Hematopoietic multipotent progenitor cell (in vitro differentiated cells): ENCODE measurements at regions not wholly inside any gene's neighbourhood (a gene's known extent, or its start where the extent isn't known, plus 50 kb on each side); places are given as distances from the start of the nearest gene placed in this dataset.
A peak's percentile ranks its signal among the peaks of the same experiment; 100 is the strongest.
"Not testable (repeated sequence)": the region's sequence is repeated elsewhere in the genome, so short reads cannot be mapped to it uniquely, and the experiment has no call there.

Experiments
- DNase-seq, 3 donors: peaks; one replicate each; pipeline ENCODE4 v3.0.0-alpha.2; 2011 to 2015; ENCODE audit warnings: low read depth in 2 of 3, low spot score in 2 of 3

DNA sequence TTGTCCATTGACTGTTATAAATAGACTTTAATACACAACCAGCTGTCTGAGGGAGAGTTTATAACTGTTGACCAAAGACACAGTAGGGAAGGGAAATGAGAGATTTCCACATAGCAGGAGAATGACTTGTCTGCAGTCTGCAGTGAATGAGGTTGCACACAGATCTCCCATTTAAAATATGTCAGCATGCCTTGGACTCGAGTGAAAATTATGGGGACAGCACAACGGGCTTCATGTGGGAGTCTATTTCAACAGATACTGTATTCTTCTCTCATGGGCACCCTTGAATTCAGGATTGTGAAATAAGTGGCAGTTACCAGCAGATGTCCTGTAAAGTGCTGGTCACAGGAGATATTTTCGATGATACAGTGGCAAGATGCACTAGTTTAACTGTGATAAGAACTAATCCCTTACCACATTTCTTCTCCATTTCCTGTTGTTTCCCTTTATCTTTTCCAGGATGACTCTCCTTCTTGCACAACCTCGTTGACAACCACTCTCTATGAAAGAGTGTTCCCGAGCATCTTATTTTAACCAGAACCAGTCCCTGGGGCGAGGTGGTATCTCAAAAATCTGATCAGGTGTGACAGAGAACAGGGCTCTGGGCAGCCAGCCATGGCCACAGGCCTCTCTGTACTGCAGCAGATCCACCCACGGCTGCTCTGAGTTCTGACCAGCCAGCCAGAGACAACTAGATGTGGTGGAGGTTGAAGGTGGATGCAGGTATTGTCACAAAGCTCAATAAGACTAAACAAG is 51.5 kb upstream of the MAP3K1 start:
- peak in 2 of 3 donors; percentile 10 to 41 for DNase-seq

GRCh38 chr5:56763182-56763581 is 52.2 kb upstream of the MAP3K1 start:
- DNase-seq = no peak

DNA sequence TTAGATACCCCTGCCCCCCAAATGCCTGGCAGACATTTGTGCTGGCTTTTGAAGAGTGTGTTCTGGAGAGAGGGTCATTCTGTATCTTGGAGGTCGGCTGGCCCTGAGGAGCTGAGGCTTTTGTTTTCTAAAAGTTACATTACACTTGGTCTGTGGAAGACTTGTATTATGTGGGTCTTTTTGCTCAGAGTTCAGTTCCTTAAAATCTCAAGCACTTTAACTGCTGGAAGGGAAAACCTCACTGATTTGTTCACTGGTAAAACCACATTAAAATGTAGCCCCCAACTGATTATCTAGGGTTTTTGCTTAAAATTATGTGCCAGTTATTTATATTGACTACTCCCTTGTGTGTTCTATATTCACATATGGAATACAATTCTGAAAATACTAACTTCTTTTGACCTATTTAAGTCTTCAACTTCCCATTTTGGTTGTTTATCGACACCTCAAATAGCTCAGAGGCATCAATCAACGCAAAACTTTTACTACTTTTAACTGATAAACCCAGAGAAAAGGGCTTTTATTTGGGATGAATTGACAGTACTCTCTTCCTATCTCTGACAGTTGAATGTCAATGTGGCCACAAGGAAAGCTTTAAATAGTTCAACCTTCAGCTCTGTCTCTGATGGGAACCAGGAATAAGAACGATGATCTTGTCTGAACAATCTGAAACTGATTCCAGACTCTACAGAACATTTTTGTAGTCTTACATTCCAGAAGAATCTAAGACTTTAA is 54.0 kb upstream of the MAP3K1 start:
- peak in 1 of 3 donors; percentile 45 for DNase-seq

GRCh38 chr5:56760723-56761122 is 54.6 kb upstream of the MAP3K1 start:
- no peak for DNase-seq

DNA sequence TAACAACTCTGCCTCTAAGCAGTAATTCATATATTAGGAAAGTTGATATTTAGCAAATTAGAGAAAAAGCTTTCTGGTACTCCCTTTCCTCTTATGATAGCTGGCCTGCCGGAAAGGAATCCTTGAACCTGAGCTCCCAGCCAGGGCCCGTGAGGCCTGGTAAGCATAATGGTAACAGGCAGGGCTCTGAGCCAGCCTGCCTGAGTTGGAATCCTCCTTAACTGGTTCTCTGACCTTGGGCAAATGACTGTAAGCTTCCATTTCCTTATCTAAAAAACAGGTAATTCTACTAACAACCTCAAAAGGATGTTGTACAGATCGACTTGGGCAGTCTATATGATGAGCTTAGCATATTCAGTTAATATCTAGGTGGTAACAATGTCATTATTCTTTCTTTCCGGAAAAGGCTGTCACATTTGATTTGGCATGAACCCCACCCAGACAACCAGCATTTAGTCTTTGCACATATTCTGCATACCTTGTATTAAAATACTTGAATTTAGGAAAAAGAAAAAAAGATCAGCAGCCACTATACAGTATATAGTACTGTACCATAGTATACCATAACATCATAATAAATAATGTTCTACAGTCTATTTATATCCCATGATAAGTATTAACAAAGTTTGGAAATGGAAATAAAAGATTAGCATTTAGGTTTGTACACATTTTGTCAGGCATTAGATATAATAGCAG is 55.7 kb upstream of the MAP3K1 start:
- DNase-seq = no peak

DNA sequence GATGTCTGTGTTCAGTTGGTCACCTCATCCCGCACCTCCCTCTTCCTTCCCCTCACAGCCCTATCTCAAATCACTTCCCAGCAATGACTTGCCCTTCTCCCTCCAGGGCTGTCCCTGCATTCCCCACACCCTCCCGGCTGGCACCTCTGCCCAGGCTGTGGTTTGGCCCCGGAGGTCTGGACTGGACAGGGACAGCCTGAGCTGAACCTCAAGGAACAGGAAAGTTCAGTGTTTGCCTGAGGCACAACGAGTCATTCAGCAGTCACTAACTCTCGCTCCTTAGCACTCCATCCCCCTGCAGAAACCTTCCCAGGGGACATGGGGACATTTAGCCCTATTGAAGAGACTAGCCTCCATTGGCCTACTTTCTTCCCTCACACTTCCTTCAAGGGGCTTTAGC is 58.3 kb upstream of the MAP3K1 start:
- no peak for DNase-seq

DNA sequence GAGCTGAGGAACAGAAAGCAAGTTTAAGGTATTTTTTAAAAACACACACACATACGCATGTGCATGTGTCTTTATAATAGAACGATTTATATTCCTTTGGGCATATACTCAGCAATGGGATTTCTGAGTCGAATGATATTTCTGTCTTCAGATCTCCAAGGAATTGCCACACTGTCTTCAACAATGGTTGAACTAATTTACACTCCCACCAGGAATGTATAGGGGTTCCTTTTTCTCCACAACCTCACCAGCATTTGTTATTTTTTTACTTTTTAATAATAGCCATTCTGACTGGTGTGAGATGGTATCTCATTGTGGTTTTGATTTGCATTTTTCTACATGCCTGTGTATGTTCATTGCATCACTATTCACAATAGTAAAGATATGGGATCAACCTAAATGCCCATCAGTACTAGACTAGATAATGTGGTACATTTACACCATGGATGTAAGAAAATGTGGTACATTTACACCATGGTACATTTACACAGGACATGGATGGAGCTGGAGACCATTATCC is 60.3 kb upstream of the MAP3K1 start:
- no peak for DNase-seq

DNA sequence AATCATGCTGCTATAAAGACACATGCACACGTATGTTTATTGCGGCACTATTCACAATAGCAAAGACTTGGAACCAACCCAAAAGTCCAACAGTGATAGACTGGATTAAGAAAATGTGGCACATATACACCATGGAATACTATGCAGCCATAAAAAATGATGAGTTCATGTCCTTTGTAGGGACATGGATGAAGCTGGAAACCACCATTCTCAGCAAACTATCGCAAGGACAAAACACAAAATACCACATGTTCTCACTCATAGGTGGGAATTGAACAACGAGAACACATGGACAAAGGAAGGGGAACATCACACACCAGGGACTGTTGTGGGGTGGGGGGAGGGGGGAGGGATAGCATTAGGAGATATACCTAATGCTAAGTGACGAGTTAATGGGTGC is 61.8 kb upstream of the MAP3K1 start:
- not testable (repeated sequence) for DNase-seq

GRCh38 chr5:56751572-56752313 is 63.6 kb upstream of the MAP3K1 start:
- no peak for DNase-seq

DNA sequence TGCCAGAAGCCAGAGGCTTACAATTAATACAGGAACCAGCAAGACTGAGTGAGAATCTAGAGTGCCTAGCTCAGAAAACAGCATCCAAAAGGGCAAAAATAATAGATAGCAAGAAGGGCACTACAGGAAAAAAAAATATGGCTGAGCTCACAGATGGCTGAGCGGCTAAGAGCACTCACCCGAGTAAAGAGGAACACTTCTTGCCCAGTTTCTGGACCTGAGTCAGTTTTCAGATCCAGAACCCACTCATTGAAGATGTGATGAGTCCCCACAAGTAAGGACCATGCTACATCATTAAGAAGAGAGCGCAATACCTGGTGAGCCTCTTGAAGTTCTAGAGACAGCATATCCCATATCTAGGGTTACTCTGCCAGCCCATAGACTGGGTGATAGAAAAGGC is 65.5 kb upstream of the MAP3K1 start:
- no peak for DNase-seq

- no peak for DNase-seq
Observed at GRCh38 chr5:56746553-56747339, 68.6 kb upstream of the MAP3K1 start.

DNA sequence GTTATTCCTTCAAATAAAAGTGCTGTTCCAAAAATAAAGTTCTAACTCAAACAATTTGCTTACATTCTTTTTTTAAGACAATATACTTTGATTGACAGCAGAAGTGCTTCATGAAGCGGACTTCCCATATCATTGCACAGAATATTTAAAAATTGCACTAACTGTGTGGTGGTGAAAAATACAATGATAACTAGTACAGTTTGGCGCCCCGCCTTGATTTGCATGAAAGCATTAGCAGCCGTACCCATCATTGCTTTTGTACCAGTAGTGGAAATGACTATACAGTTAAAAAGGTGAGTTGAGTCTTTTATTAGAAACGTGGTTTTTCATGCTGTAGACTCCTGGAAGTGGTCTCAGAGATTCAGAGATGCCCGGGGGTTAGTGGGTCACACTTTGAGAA is 69.5 kb upstream of the MAP3K1 start:
- no peak for DNase-seq

- DNase-seq = no peak
Observed at GRCh38 chr5:56740868-56741267, 74.5 kb upstream of the MAP3K1 start.

GRCh38 chr5:56739990-56740389 is 75.4 kb upstream of the MAP3K1 start:
- DNase-seq = peak in 1 of 3 donors; percentile 26

DNA sequence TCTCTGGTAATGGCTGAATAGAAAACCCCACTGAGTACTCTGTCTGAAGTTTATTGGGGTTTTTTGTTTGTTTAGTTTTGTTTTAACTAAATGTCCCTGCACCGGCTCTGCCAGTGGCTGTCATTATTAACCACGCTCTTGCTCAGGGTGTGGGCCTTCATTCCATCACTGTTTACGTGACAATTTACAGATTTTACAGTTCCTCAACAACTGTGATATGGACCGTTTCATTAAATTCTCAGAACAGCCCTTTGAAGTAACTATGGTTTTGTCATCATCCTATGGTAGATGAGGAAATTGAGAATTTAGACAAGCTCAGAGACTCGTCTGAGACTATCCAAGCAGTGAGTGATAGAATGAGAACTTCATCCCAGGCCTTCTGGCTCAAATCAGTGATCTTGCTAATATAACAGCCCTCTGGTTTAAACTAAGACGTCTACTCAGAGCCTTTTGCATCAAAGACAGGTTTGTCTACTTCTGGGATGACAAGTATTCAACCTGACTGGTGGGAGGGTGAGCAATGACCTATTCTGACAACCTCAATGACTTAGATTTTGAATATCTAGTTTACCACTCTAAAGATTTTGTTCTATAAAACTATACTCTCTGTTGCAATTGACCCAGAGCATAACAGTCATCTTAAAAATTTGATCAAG is 77.3 kb upstream of the MAP3K1 start:
- DNase-seq = no peak

DNA sequence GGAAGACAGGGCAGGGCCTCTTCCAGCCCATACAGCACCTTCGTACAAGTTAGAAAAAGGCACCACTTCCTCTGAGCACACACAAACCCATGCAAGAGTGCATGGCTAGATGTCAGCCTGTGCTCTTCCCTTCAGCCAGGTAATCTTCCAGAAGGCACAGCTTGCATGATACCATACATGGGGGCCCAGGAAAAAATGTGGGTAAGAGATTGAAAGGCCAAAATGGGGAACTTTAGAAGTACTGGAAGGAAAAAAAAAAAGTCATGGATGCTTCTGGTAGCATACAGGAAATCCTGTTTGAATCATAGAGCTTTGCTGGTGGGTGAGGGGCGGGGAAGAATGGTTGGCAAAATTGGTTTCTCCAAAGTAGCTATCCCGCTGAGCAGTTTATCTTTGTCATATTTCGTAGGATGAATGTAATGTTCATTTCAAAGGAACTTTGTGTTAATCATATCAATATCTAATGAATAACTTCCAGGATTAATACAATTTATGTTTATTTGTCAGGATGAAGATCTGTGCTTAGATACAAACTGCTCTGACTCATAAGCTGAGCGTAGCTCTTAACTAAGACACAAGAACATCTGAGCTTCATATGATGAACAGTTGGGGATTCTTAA is 78.2 kb upstream of the MAP3K1 start:
- DNase-seq = peak in 2 of 3 donors; percentile 55 to 65

DNA sequence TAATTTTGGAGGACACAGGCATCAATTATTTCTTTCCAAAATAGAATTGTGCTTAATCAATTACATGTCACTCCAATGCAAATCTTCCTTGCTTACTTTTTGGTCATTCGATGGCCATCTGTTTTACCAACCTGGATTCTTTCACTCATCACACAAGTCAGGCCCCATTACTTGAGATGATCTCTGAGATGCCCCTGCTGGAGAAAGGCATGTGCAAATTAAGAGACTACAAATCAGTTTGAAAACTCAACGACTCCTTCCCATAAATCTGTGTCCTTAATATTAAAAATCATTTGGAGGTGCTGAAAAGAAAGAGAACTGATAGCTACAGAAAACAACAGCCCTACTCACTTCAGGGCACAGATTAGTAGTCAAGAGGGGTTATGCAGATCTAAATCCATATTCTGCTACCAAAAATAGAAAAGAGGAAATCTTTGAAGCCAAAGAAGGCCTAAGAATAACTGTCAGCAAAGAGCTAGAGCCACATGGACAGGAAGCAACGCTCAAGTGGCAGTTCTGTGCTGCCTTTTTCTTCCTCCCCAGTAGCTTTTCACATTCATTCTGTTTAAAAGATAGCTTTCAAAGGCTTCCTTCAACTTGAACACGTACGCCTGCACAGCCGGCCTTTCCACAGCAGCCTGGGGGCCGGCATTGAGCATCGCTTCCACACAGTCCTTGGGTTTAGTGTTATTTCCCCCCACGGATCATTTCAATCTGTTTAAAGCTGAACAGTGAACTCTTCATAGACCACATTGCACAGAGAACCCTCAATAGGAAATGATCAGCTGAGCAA is 79.3 kb upstream of the MAP3K1 start:
- peak in 2 of 3 donors; percentile 37 to 69 for DNase-seq

- DNase-seq = no peak
Observed at GRCh38 chr5:56734091-56734694, 81.2 kb upstream of the MAP3K1 start.
